ENCODE measurements at regions not wholly inside any gene's neighbourhood (a gene's known extent, or its start where the extent isn't known, plus 50 kb on each side); places are given as distances from the start of the nearest gene placed in this dataset.

GRCh38 chrX:15191830-15192229 is 78.1 kb downstream of the ASB9 start:
- DNase-seq: no peak
- no peaks in the 10 kb centered on the region for H3K27me3 ChIP-seq (ENCODE audit: control insufficient read depth, insufficient read depth, low read length)
- no peak overlapping the region for H3K4me3 ChIP-seq (ENCODE audit: insufficient read depth, low read depth, low read length)
- H3K36me3 ChIP-seq (replicated peaks; ENCODE audit: control insufficient read depth, insufficient read depth, low read length): no peaks in the 10 kb centered on the region

GRCh38 chrX:15188039-15188438 is 81.8 kb downstream of the ASB9 start:
- Histone ChIP-seq H3K4me3 (ENCODE audit: insufficient read depth, low read depth, low read length) (no peak overlapping the region), H3K36me3 (replicated peaks; ENCODE audit: control insufficient read depth, insufficient read depth, low read length) (no peaks in the 10 kb centered on the region), H3K27me3 (ENCODE audit: control insufficient read depth, insufficient read depth, low read length) (no peaks in the 10 kb centered on the region)
- peak; percentile 12 for DNase-seq

DNA sequence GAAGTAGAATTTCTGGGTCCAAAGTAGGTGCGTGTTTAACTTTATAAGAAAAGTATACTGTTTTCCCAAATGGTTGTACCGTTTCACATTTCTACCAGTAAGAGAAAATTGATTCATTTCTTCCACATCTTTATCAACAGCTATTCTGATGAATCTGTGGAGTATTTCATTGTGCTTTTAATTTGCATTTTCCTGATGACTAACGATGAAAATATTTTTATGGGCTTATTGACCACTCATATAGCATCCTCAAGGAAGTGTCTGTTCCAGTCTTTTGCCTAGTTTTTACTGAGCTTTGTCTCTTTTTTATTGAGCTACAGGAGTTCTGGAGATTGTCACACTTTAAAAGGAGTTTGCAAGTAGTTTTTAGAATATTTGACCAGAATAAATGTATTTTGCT is 92.6 kb downstream of the ASB9 start:
- H3K4me3 ChIP-seq (ENCODE audit: insufficient read depth, low read depth, low read length): no peak overlapping the region
- DNase-seq: no peak
- H3K36me3 ChIP-seq (replicated peaks; ENCODE audit: control insufficient read depth, insufficient read depth, low read length): no peaks in the 10 kb centered on the region
- no peaks in the 10 kb centered on the region for H3K27me3 ChIP-seq (ENCODE audit: control insufficient read depth, insufficient read depth, low read length)

- DNase-seq: no peak
- no peak overlapping the region for H3K4me3 ChIP-seq (ENCODE audit: insufficient read depth, low read depth, low read length)
- no peaks in the 10 kb centered on the region for H3K27me3 ChIP-seq (ENCODE audit: control insufficient read depth, insufficient read depth, low read length)
- H3K36me3 ChIP-seq (replicated peaks; ENCODE audit: control insufficient read depth, insufficient read depth, low read length): no peaks in the 10 kb centered on the region
Observed at GRCh38 chrX:15173411-15173810, 96.5 kb downstream of the ASB9 start.

- no peak for DNase-seq
- Histone ChIP-seq H3K36me3 (replicated peaks; ENCODE audit: control insufficient read depth, insufficient read depth, low read length) (no peaks in the 10 kb centered on the region), H3K4me3 (ENCODE audit: insufficient read depth, low read depth, low read length) (no peak overlapping the region), H3K27me3 (ENCODE audit: control insufficient read depth, insufficient read depth, low read length) (no peaks in the 10 kb centered on the region)
Observed at GRCh38 chrX:15170927-15171326, 99.0 kb downstream of the ASB9 start.

GRCh38 chrX:15167826-15168225 is 102.1 kb downstream of the ASB9 start:
- Histone ChIP-seq H3K36me3 (replicated peaks; ENCODE audit: control insufficient read depth, insufficient read depth, low read length) (no peaks in the 10 kb centered on the region), H3K4me3 (ENCODE audit: insufficient read depth, low read depth, low read length) (no peak overlapping the region), H3K27me3 (ENCODE audit: control insufficient read depth, insufficient read depth, low read length) (no peaks in the 10 kb centered on the region)
- no peak for DNase-seq

- no peaks in the 10 kb centered on the region for H3K27me3 ChIP-seq (ENCODE audit: control insufficient read depth, insufficient read depth, low read length)
- no peaks in the 10 kb centered on the region for H3K36me3 ChIP-seq (replicated peaks; ENCODE audit: control insufficient read depth, insufficient read depth, low read length)
- no peak for DNase-seq
- no peak overlapping the region for H3K4me3 ChIP-seq (ENCODE audit: insufficient read depth, low read depth, low read length)
Observed at GRCh38 chrX:15165832-15166231, 104.1 kb downstream of the ASB9 start.

- Histone ChIP-seq H3K27me3 (ENCODE audit: control insufficient read depth, insufficient read depth, low read length) (no peaks in the 10 kb centered on the region), H3K36me3 (replicated peaks; ENCODE audit: control insufficient read depth, insufficient read depth, low read length) (no peaks in the 10 kb centered on the region), H3K4me3 (ENCODE audit: insufficient read depth, low read depth, low read length) (no peak overlapping the region)
- no peak for DNase-seq
Observed at GRCh38 chrX:15163131-15163530, 106.8 kb downstream of the ASB9 start.

- no peak for DNase-seq
Observed at GRCh38 chrX:15160558-15161095, 109.3 kb downstream of the ASB9 start.

GRCh38 chrX:15158736-15159406 is 111.0 kb downstream of the ASB9 start:
- Histone ChIP-seq H3K36me3 (replicated peaks; ENCODE audit: control insufficient read depth, insufficient read depth, low read length) (no peaks in the 10 kb centered on the region), H3K27me3 (ENCODE audit: control insufficient read depth, insufficient read depth, low read length) (no peaks in the 10 kb centered on the region), H3K4me3 (ENCODE audit: insufficient read depth, low read depth, low read length) (no peak overlapping the region)
- no peak for DNase-seq

More at GRCh38 chrX:15160558-15161095, 109.3 kb downstream of the ASB9 start:
- Histone ChIP-seq H3K27me3 (ENCODE audit: control insufficient read depth, insufficient read depth, low read length) (no peaks in the 10 kb centered on the region), H3K4me3 (ENCODE audit: insufficient read depth, low read depth, low read length) (no peak overlapping the region), H3K36me3 (replicated peaks; ENCODE audit: control insufficient read depth, insufficient read depth, low read length) (no peaks in the 10 kb centered on the region)

DNA sequence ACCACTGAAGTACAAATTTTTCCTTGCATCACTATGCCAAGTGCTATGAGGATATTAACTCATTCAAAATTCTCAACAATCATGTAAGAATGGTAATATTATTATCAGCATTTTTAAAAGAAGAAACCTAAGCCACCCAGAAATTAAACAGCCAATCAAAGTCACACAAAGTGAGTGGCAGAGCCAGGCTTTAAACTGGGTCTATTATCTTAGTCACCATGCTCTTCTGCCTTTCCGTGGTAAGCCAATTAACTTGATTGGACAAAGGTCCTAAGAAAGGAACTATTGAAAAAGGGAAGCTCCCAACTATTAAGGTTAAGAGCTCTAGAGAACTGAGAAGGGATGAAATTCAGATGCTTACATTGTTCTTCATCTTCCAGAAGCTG is 111.5 kb downstream of the ASB9 start:
- DNase-seq: no peak
- no peak overlapping the region for H3K4me3 ChIP-seq (ENCODE audit: insufficient read depth, low read depth, low read length)

GRCh38 chrX:15157624-15158023 is 112.3 kb downstream of the ASB9 start:
- Histone ChIP-seq H3K36me3 (replicated peaks; ENCODE audit: control insufficient read depth, insufficient read depth, low read length) (no peaks in the 10 kb centered on the region), H3K27me3 (ENCODE audit: control insufficient read depth, insufficient read depth, low read length) (no peaks in the 10 kb centered on the region), H3K4me3 (ENCODE audit: insufficient read depth, low read depth, low read length) (no peak overlapping the region)
- no peak for DNase-seq

More for the DNA sequence above, 111.5 kb downstream of the ASB9 start:
- no peaks in the 10 kb centered on the region for H3K27me3 ChIP-seq (ENCODE audit: control insufficient read depth, insufficient read depth, low read length)
- H3K36me3 ChIP-seq (replicated peaks; ENCODE audit: control insufficient read depth, insufficient read depth, low read length): no peaks in the 10 kb centered on the region

- Histone ChIP-seq H3K36me3 (replicated peaks; ENCODE audit: control insufficient read depth, insufficient read depth, low read length) (no peaks in the 10 kb centered on the region), H3K4me3 (ENCODE audit: insufficient read depth, low read depth, low read length) (no peak overlapping the region), H3K27me3 (ENCODE audit: control insufficient read depth, insufficient read depth, low read length) (no peaks in the 10 kb centered on the region)
- peak; percentile 8 for DNase-seq
Observed at GRCh38 chrX:15151267-15152186, 118.4 kb downstream of the ASB9 start.

GRCh38 chrX:15150586-15150985 is 119.3 kb downstream of the ASB9 start:
- Histone ChIP-seq H3K36me3 (replicated peaks; ENCODE audit: control insufficient read depth, insufficient read depth, low read length) (no peaks in the 10 kb centered on the region), H3K4me3 (ENCODE audit: insufficient read depth, low read depth, low read length) (no peak overlapping the region), H3K27me3 (ENCODE audit: control insufficient read depth, insufficient read depth, low read length) (no peaks in the 10 kb centered on the region)
- DNase-seq: no peak

DNA sequence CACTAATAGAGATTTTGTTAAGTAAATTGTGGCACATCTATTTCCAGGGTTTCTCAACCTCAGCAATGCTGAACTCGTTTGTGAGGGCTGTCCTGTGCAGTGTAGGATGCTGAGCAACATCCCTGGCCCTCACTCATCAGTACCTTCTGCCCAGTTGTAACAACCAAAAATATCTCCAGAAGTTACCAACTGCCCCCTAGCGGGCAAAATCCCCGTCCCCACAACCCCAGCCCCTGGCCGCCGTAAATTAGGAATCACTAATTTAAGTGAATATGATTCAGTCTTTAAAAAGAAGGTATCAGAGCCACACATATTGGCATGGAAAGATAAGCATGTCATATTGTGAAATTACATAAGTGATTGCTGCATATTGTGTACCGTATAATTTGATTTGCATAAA is 123.4 kb downstream of the ASB9 start:
- no peak overlapping the region for H3K4me3 ChIP-seq (ENCODE audit: insufficient read depth, low read depth, low read length)
- DNase-seq: peak; percentile 56
- H3K36me3 ChIP-seq (replicated peaks; ENCODE audit: control insufficient read depth, insufficient read depth, low read length): no peaks in the 10 kb centered on the region
- no peaks in the 10 kb centered on the region for H3K27me3 ChIP-seq (ENCODE audit: control insufficient read depth, insufficient read depth, low read length)
